ENCODE measurements at regions not wholly inside any gene's neighbourhood (a gene's known extent, or its start where the extent isn't known, plus 50 kb on each side); places are given as distances from the start of the nearest gene placed in this dataset.

- Histone ChIP-seq H3K27me3 (ENCODE audit: insufficient read depth, low read length, poor library complexity) (no peaks in the 10 kb centered on the region), H3K27ac (ENCODE audit: low read length) (no peak overlapping the region), H2AFZ (ENCODE audit: low read depth, low read length) (no peak overlapping the region), H3K36me3 (ENCODE audit: insufficient read depth, low read length) (no peaks in the 10 kb centered on the region), H3K4me3 (ENCODE audit: low read depth in 1 of 2, low read length in 2 of 2) (no peak overlapping the region), H3K4me2 (ENCODE audit: insufficient read depth, low read length) (no peak overlapping the region), H3K4me1 (ENCODE audit: insufficient read depth, low read length) (no peaks in the 10 kb centered on the region), H3K9ac (ENCODE audit: low read depth, low read length) (no peak overlapping the region), H4K20me1 (ENCODE audit: insufficient read depth, low read length) (no peaks in the 10 kb centered on the region), H3K79me2 (ENCODE audit: insufficient read depth, low read length) (no peaks in the 10 kb centered on the region), H3K9me3 (ENCODE audit: insufficient read depth, low read length, severe bottlenecking) (no peaks in the 10 kb centered on the region)
- no peak for DNase-seq
- no peak for TF ChIP-seq CTCF (IDR thresholded peaks at IDR 0.05; ENCODE audit: borderline replicate concordance, extremely low read depth, low read length, poor library complexity, severe bottlenecking)
- TF ChIP-seq EZH2 (IDR thresholded peaks at IDR 0.05; ENCODE audit: borderline replicate concordance, low read depth, low read length, severe bottlenecking), result no peak
- no peak for ATAC-seq (ENCODE audit: insufficient read depth, low read depth)
These were observed 945.6 kb downstream of the ZPLD1 start for GRCh38 chr3:103380391-103380790.

GRCh38 chr3:103381296-103382079 lies 946.7 kb downstream of the ZPLD1 start:
- no peaks in the 10 kb centered on the region for H3K9me3 ChIP-seq (ENCODE audit: insufficient read depth, low read length, severe bottlenecking)
- H3K4me1 ChIP-seq (ENCODE audit: insufficient read depth, low read length), result no peaks in the 10 kb centered on the region
- no peaks in the 10 kb centered on the region for H3K79me2 ChIP-seq (ENCODE audit: insufficient read depth, low read length)
- no peak overlapping the region for H3K4me3 ChIP-seq (ENCODE audit: low read depth in 1 of 2, low read length in 2 of 2)
- H3K9ac ChIP-seq (ENCODE audit: low read depth, low read length), result no peak overlapping the region
- ATAC-seq (ENCODE audit: insufficient read depth, low read depth) (no peak), DNase-seq (no peak)
- TF ChIP-seq EZH2 (IDR thresholded peaks at IDR 0.05; ENCODE audit: borderline replicate concordance, low read depth, low read length, severe bottlenecking) (no peak), CTCF (IDR thresholded peaks at IDR 0.05; ENCODE audit: borderline replicate concordance, extremely low read depth, low read length, poor library complexity, severe bottlenecking) (no peak)
- H3K36me3 ChIP-seq (ENCODE audit: insufficient read depth, low read length), result no peaks in the 10 kb centered on the region
- no peaks in the 10 kb centered on the region for H4K20me1 ChIP-seq (ENCODE audit: insufficient read depth, low read length)
- no peak overlapping the region for H3K27ac ChIP-seq (ENCODE audit: low read length)
- no peak overlapping the region for H3K4me2 ChIP-seq (ENCODE audit: insufficient read depth, low read length)
- H2AFZ ChIP-seq (ENCODE audit: low read depth, low read length), result no peak overlapping the region
- no peaks in the 10 kb centered on the region for H3K27me3 ChIP-seq (ENCODE audit: insufficient read depth, low read length, poor library complexity)

GRCh38 chr3:103385961-103386656 lies 951.3 kb downstream of the ZPLD1 start:
- H4K20me1 ChIP-seq (ENCODE audit: insufficient read depth, low read length), result no peaks in the 10 kb centered on the region
- no peak for ATAC-seq (ENCODE audit: insufficient read depth, low read depth)
- no peak overlapping the region for H3K4me2 ChIP-seq (ENCODE audit: insufficient read depth, low read length)
- H3K4me3 ChIP-seq (ENCODE audit: low read depth in 1 of 2, low read length in 2 of 2), result no peak overlapping the region
- H3K36me3 ChIP-seq (ENCODE audit: insufficient read depth, low read length), result no peaks in the 10 kb centered on the region
- no peaks in the 10 kb centered on the region for H3K79me2 ChIP-seq (ENCODE audit: insufficient read depth, low read length)
- H3K27me3 ChIP-seq (ENCODE audit: insufficient read depth, low read length, poor library complexity), result no peaks in the 10 kb centered on the region
- H3K4me1 ChIP-seq (ENCODE audit: insufficient read depth, low read length), result no peaks in the 10 kb centered on the region
- no peak overlapping the region for H3K27ac ChIP-seq (ENCODE audit: low read length)
- no peaks in the 10 kb centered on the region for H3K9me3 ChIP-seq (ENCODE audit: insufficient read depth, low read length, severe bottlenecking)
- TF ChIP-seq EZH2 (IDR thresholded peaks at IDR 0.05; ENCODE audit: borderline replicate concordance, low read depth, low read length, severe bottlenecking) (no peak), CTCF (IDR thresholded peaks at IDR 0.05; ENCODE audit: borderline replicate concordance, extremely low read depth, low read length, poor library complexity, severe bottlenecking) (no peak)
- H3K9ac ChIP-seq (ENCODE audit: low read depth, low read length), result no peak overlapping the region
- no peak for DNase-seq
- no peak overlapping the region for H2AFZ ChIP-seq (ENCODE audit: low read depth, low read length)
